ENCODE measurements at regions not wholly inside any gene's neighbourhood (a gene's known extent, or its start where the extent isn't known, plus 50 kb on each side); places are given as distances from the start of the nearest gene placed in this dataset.

DNA sequence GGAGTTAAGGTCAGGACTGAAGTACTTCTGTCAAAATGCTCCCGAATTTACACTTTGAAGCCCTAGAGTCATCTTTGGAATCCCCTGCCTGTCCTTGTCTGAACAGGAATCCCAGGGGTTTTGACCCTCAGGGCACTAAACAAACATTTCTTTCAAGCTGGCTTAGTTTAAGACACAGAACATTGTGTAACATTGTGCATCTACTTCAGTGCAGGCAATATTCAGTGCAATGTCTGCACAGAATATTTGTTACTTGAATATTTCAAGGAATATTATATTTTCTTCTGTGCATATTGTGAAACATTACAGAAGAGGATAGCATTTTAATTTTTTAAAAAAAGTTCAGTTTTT is 763.4 kb downstream of the PCDH18 start:
- no peaks in the 10 kb centered on the region for H3K9me3 Mint-ChIP-seq
- H3K4me3 Mint-ChIP-seq: no peak overlapping the region
- H4K20me1 ChIP-seq (ENCODE audit: insufficient read depth, low read length): no peaks in the 10 kb centered on the region
- TF ChIP-seq, protein P1, sequence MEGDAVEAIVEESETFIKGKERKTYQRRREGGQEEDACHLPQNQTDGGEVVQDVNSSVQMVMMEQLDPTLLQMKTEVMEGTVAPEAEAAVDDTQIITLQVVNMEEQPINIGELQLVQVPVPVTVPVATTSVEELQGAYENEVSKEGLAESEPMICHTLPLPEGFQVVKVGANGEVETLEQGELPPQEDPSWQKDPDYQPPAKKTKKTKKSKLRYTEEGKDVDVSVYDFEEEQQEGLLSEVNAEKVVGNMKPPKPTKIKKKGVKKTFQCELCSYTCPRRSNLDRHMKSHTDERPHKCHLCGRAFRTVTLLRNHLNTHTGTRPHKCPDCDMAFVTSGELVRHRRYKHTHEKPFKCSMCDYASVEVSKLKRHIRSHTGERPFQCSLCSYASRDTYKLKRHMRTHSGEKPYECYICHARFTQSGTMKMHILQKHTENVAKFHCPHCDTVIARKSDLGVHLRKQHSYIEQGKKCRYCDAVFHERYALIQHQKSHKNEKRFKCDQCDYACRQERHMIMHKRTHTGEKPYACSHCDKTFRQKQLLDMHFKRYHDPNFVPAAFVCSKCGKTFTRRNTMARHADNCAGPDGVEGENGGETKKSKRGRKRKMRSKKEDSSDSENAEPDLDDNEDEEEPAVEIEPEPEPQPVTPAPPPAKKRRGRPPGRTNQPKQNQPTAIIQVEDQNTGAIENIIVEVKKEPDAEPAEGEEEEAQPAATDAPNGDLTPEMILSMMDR (IDR thresholded peaks at IDR 0.05): no peak
- H3K4me3 ChIP-seq (replicated peaks in 1 of 3; ENCODE audit: low read depth in 2 of 3, low read length in 3 of 3): no peak overlapping the region
- no peak overlapping the region for H3K4me2 ChIP-seq (replicated peaks; ENCODE audit: extremely low read depth, low read length, poor library complexity, severe bottlenecking)
- H3K27me3 ChIP-seq (ENCODE audit: control insufficient read depth in 2 of 2, insufficient read depth in 2 of 2, low read length in 2 of 2): no peaks in the 10 kb centered on the region
- DNase-seq: no peak
- H3K4me1 Mint-ChIP-seq: no peaks in the 10 kb centered on the region
- H3K79me2 ChIP-seq (ENCODE audit: insufficient read depth, low read length): no peaks in the 10 kb centered on the region
- no peak overlapping the region for H3K27ac Mint-ChIP-seq
- no peak overlapping the region for H3K9ac ChIP-seq (ENCODE audit: insufficient read depth, low read length, poor library complexity, severe bottlenecking)
- no peak overlapping the region for H2AFZ ChIP-seq (ENCODE audit: insufficient read depth, low read depth, low read length, poor library complexity, severe bottlenecking)
- H3K9me3 ChIP-seq (replicated peaks in 1 of 2; ENCODE audit: control insufficient read depth in 1 of 2, insufficient read depth in 1 of 2, low read length in 2 of 2): no peaks in the 10 kb centered on the region
- H3K36me3 Mint-ChIP-seq: no peaks in the 10 kb centered on the region
- no peaks in the 10 kb centered on the region for H3K27me3 Mint-ChIP-seq (ENCODE audit: low read depth in 3 of 3)
- no peaks in the 10 kb centered on the region for H3K36me3 ChIP-seq (replicated peaks in 1 of 2; ENCODE audit: control insufficient read depth in 1 of 2, insufficient read depth in 2 of 2, low read length in 2 of 2)
- no peak overlapping the region for H3K27ac ChIP-seq (ENCODE audit: low read depth in 1 of 2, low read length in 2 of 2)
- intact Hi-C loops (cut with micrococcal nuclease): no loop called here
- H3K4me1 ChIP-seq (ENCODE audit: control insufficient read depth in 1 of 2, insufficient read depth in 2 of 2, low read length in 2 of 2): no peaks in the 10 kb centered on the region
- 83% methylated on average over 1 of the region's 1 CpG for WGBS (ENCODE audit: insufficient coverage)

GRCh38 chr4:136768213-136768924 is 763.9 kb downstream of the PCDH18 start:
- Mint-ChIP-seq H3K36me3 (no peaks in the 10 kb centered on the region), H3K4me1 (no peaks in the 10 kb centered on the region), H3K4me3 (no peak overlapping the region), H3K9me3 (no peaks in the 10 kb centered on the region), H3K27me3 (ENCODE audit: low read depth in 3 of 3) (no peaks in the 10 kb centered on the region), H3K27ac (no peak overlapping the region)
- H3K4me2 ChIP-seq (replicated peaks; ENCODE audit: extremely low read depth, low read length, poor library complexity, severe bottlenecking): no peak overlapping the region
- H3K36me3 ChIP-seq (replicated peaks in 1 of 2; ENCODE audit: control insufficient read depth in 1 of 2, insufficient read depth in 2 of 2, low read length in 2 of 2): no peaks in the 10 kb centered on the region
- TF ChIP-seq, protein P1 (IDR thresholded peaks at IDR 0.05): no peak
- H3K27me3 ChIP-seq (ENCODE audit: control insufficient read depth in 2 of 2, insufficient read depth in 2 of 2, low read length in 2 of 2): no peaks in the 10 kb centered on the region
- no peaks in the 10 kb centered on the region for H3K4me1 ChIP-seq (ENCODE audit: control insufficient read depth in 1 of 2, insufficient read depth in 2 of 2, low read length in 2 of 2)
- H3K9ac ChIP-seq (ENCODE audit: insufficient read depth, low read length, poor library complexity, severe bottlenecking): no peak overlapping the region
- intact Hi-C loops (cut with micrococcal nuclease): no loop called here
- H3K4me3 ChIP-seq (replicated peaks in 1 of 3; ENCODE audit: low read depth in 2 of 3, low read length in 3 of 3): no peak overlapping the region
- no peak overlapping the region for H3K27ac ChIP-seq (ENCODE audit: low read depth in 1 of 2, low read length in 2 of 2)
- no peaks in the 10 kb centered on the region for H3K79me2 ChIP-seq (ENCODE audit: insufficient read depth, low read length)
- 100% methylated on average over 1 of the region's 3 CpGs for WGBS (ENCODE audit: insufficient coverage)
- DNase-seq: no peak
- no peak overlapping the region for H2AFZ ChIP-seq (ENCODE audit: insufficient read depth, low read depth, low read length, poor library complexity, severe bottlenecking)
- no peaks in the 10 kb centered on the region for H3K9me3 ChIP-seq (replicated peaks in 1 of 2; ENCODE audit: control insufficient read depth in 1 of 2, insufficient read depth in 1 of 2, low read length in 2 of 2)
- no peaks in the 10 kb centered on the region for H4K20me1 ChIP-seq (ENCODE audit: insufficient read depth, low read length)
